B cell (primary cell): ENCODE measurements at regions not wholly inside any gene's neighbourhood (a gene's known extent, or its start where the extent isn't known, plus 50 kb on each side); places are given as distances from the start of the nearest gene placed in this dataset.

ENCODE experiments used
- ATAC-seq: fragments of 200-7000 bp; cut with Tn5 transposase; one replicate; pipeline ENCODE4 v1.10.0; 2021; ENCODE audit warnings: low read depth, mild to moderate bottlenecking, moderate number of reproducible peaks, moderate library complexity
- CTCF ChIA-PET: fragments of 350-600 bp; sonication (Branson Sonifier 250); formaldehyde crosslinking; loops from one replicate; lab custom pipeline; 2021; ENCODE audit warnings: antibody characterized with exemption, inconsistent platforms; lab: Charles Lee
- POLR2A ChIA-PET: fragments of 350-600 bp; sonication (Branson Sonifier 250); formaldehyde crosslinking; loops from one replicate; lab custom pipeline; 2021; ENCODE audit warnings: antibody characterized with exemption; lab: Charles Lee
- DNase-seq: peaks from one replicate; pipeline ENCODE4 v3.0.0; 2013
- H2AFZ ChIP-seq: 2 replicates; pipeline ENCODE4 v1.6.1; 2012; ENCODE audit warnings: mild to moderate bottlenecking, low read depth, low read length; ENCODE audit not compliant: insufficient read depth, poor library complexity, severe bottlenecking
- H3K27ac ChIP-seq, 2 donors: 1 replicate in 1 of 2; 2 replicates in 1 of 2; pipeline ENCODE4 v1.5.1; 2012 to 2013; ENCODE audit warnings: low read length in 2 of 2, mild to moderate bottlenecking in 2 of 2, moderate library complexity in 1 of 2
- H3K27me3 ChIP-seq, 4 experiments: fragments of 200-600 bp in 1 of 4; sonication (generic) in 1 of 4; replicated peaks in 1 of 4; 1 replicate in 2 of 4; 2 replicates in 2 of 4; pipeline versions ENCODE4 v1.6.1 to v1.7.0; 2013 to 2016; ENCODE audit warnings: low read length in 3 of 4, mild to moderate bottlenecking in 2 of 4, mixed read lengths in 1 of 4, moderate library complexity in 1 of 4; ENCODE audit not compliant: insufficient read depth in 4 of 4, control insufficient read depth in 3 of 4; ENCODE audit errors: control extremely low read depth in 1 of 4
- H3K36me3 ChIP-seq, 2 experiments: replicated peaks in 1 of 2; 1 replicate in 1 of 2; 2 replicates in 1 of 2; pipeline versions ENCODE4 v1.6.1 to v1.7.1; 2013; ENCODE audit warnings: low read length in 1 of 2; ENCODE audit not compliant: insufficient read depth in 2 of 2, control insufficient read depth in 1 of 2; ENCODE audit errors: control extremely low read depth in 1 of 2, extremely low read depth in 1 of 2
- H3K4me1 ChIP-seq, 2 donors: fragments of 200-600 bp in 1 of 2; sonication (generic) in 1 of 2; 1 replicate in 1 of 2; 2 replicates in 1 of 2; pipeline versions ENCODE4 v1.5.1 to v1.6.1; 2013 to 2017; ENCODE audit warnings: low read length in 2 of 2; ENCODE audit not compliant: control insufficient read depth in 2 of 2, insufficient read depth in 2 of 2
- H3K4me2 ChIP-seq: replicated peaks from 2 replicates; pipeline ENCODE3; 2012; ENCODE audit warnings: mild to moderate bottlenecking, low read depth, low read length; ENCODE audit not compliant: poor library complexity, severe bottlenecking
- H3K4me3 ChIP-seq, 5 experiments: fragments of 200-600 bp in 1 of 5; sonication (generic) in 1 of 5; 1 replicate in 3 of 5; 2 replicates in 2 of 5; pipeline versions ENCODE4 v1.5.1 to v1.7.0; 2011 to 2016; ENCODE audit warnings: low read length in 4 of 5, mild to moderate bottlenecking in 4 of 5, low read depth in 2 of 5, control low read depth in 1 of 5, moderate library complexity in 1 of 5; ENCODE audit not compliant: insufficient read depth in 1 of 5; ENCODE audit errors: control extremely low read depth in 1 of 5, extremely low read depth in 1 of 5
- H3K79me2 ChIP-seq: fragments of 200-600 bp; sonication (generic); one replicate; pipeline ENCODE4 v1.6.0; 2016; ENCODE audit warnings: low read length; ENCODE audit not compliant: control insufficient read depth, insufficient read depth
- H3K9ac ChIP-seq: fragments of 200-600 bp; sonication (generic); 2 replicates; pipeline ENCODE4 v1.6.1; 2017; ENCODE audit warnings: mild to moderate bottlenecking, low read length, moderate library complexity
- H3K9me3 ChIP-seq, 3 donors: one replicate each; pipeline versions ENCODE4 v1.6.1 to v1.7.1; 2013; ENCODE audit warnings: low read length in 2 of 3; ENCODE audit not compliant: control insufficient read depth in 2 of 3, insufficient read depth in 1 of 3; ENCODE audit errors: control extremely low read depth in 1 of 3
- H4K20me1 ChIP-seq: 2 replicates; pipeline ENCODE4 v1.6.0; 2012; ENCODE audit warnings: mild to moderate bottlenecking, low read length; ENCODE audit not compliant: insufficient read depth, control insufficient read depth, poor library complexity, severe bottlenecking
- H3K27ac Mint-ChIP-seq: one replicate; pipeline ENCODE4 v1.8.0; 2021; ENCODE audit warnings: mixed read lengths
- H3K27me3 Mint-ChIP-seq: one replicate; pipeline ENCODE4 v1.8.0; 2021; ENCODE audit warnings: mixed read lengths
- H3K4me1 Mint-ChIP-seq: one replicate; pipeline ENCODE4 v1.8.0; 2021; ENCODE audit warnings: mixed read lengths
- H3K4me3 Mint-ChIP-seq: one replicate; pipeline ENCODE4 v1.8.0; 2021; ENCODE audit warnings: mixed read lengths
- H3K9me3 Mint-ChIP-seq: one replicate; pipeline ENCODE4 v1.8.0; 2022; ENCODE audit warnings: mixed read lengths; ENCODE audit not compliant: insufficient read depth
- EZH2 ChIP-seq: IDR thresholded peaks from 2 replicates; pipeline ENCODE4 v1.6.1; 2012; ENCODE audit warnings: borderline replicate concordance, low read depth, mild to moderate bottlenecking, moderate library complexity, low read length; ENCODE audit not compliant: insufficient read depth, poor library complexity, severe bottlenecking
- WGBS: methylation state at CpG from one replicate; pipeline ENCODE4 v1.1.5; 2013; ENCODE audit warnings: missing lambda C conversion rate; ENCODE audit not compliant: insufficient coverage; 5-methylcytosine and 5-hydroxymethylcytosine counted together
- intact Hi-C: fragments of 100-400 bp; cut with micrococcal nuclease; formaldehyde crosslinking; loops from one replicate; pipeline ENCODE4 v1.10.0; 2022
- TF ChIP-seq, protein P1 (sequence below): fragments of 200-600 bp; IDR thresholded peaks from one replicate; pipeline ENCODE4 v1.8.0; 2022; ENCODE audit warnings: antibody characterized with exemption, mild to moderate bottlenecking

- H3K4me3 ChIP-seq = no peak overlapping the region
- no CpG with 5 or more reads among the region's 1 CpG for WGBS
- TF ChIP-seq EZH2 = no peak
- TF ChIP-seq, protein P1, sequence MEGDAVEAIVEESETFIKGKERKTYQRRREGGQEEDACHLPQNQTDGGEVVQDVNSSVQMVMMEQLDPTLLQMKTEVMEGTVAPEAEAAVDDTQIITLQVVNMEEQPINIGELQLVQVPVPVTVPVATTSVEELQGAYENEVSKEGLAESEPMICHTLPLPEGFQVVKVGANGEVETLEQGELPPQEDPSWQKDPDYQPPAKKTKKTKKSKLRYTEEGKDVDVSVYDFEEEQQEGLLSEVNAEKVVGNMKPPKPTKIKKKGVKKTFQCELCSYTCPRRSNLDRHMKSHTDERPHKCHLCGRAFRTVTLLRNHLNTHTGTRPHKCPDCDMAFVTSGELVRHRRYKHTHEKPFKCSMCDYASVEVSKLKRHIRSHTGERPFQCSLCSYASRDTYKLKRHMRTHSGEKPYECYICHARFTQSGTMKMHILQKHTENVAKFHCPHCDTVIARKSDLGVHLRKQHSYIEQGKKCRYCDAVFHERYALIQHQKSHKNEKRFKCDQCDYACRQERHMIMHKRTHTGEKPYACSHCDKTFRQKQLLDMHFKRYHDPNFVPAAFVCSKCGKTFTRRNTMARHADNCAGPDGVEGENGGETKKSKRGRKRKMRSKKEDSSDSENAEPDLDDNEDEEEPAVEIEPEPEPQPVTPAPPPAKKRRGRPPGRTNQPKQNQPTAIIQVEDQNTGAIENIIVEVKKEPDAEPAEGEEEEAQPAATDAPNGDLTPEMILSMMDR = no peak
- H3K27ac ChIP-seq = no peak overlapping the region
- no peaks in the 10 kb centered on the region for H3K27me3 Mint-ChIP-seq
- no peaks in the 10 kb centered on the region for H3K27me3 ChIP-seq
- no peaks in the 10 kb centered on the region for H4K20me1 ChIP-seq
- intact Hi-C loops = no loop called here
- CTCF ChIA-PET = no interaction called here
- peaks cover 0 to 9% (median 7%) of the 10 kb centered on the region in 3 donors for H3K9me3 ChIP-seq
- H3K4me3 Mint-ChIP-seq = no peak overlapping the region
- no peaks in the 10 kb centered on the region for H3K79me2 ChIP-seq
- POLR2A ChIA-PET = no interaction called here
- no peak overlapping the region for H2AFZ ChIP-seq
- ATAC-seq = no peak
- H3K4me1 ChIP-seq = no peaks in the 10 kb centered on the region
- H3K36me3 ChIP-seq = no peaks in the 10 kb centered on the region
- H3K9me3 Mint-ChIP-seq = no peaks in the 10 kb centered on the region
- H3K4me2 ChIP-seq = no peak overlapping the region
- no peak for DNase-seq
- no peak overlapping the region for H3K9ac ChIP-seq
- no peaks in the 10 kb centered on the region for H3K4me1 Mint-ChIP-seq
- no peak overlapping the region for H3K27ac Mint-ChIP-seq
Observed at GRCh38 chr6:95417856-95418255, 159.5 kb upstream of the MANEA start.

- no peak for TF ChIP-seq EZH2
- TF ChIP-seq, protein P1 = no peak
- H3K36me3 ChIP-seq = no peaks in the 10 kb centered on the region
- H3K9ac ChIP-seq = no peak overlapping the region
- ChIA-PET CTCF (no interaction called here), POLR2A (no interaction called here)
- H3K9me3 ChIP-seq = peaks cover 0 to 9% (median 7%) of the 10 kb centered on the region in 3 donors
- intact Hi-C loops = no loop called here
- H3K4me3 Mint-ChIP-seq = no peak overlapping the region
- H3K4me3 ChIP-seq = no peak overlapping the region
- DNase-seq (no peak), ATAC-seq (no peak)
- no peak overlapping the region for H3K27ac Mint-ChIP-seq
- H3K27me3 ChIP-seq = no peaks in the 10 kb centered on the region
- H4K20me1 ChIP-seq = no peaks in the 10 kb centered on the region
- no peak overlapping the region for H3K27ac ChIP-seq
- no peaks in the 10 kb centered on the region for H3K79me2 ChIP-seq
- H3K27me3 Mint-ChIP-seq = no peaks in the 10 kb centered on the region
- H3K4me2 ChIP-seq = no peak overlapping the region
- H3K9me3 Mint-ChIP-seq = no peaks in the 10 kb centered on the region
- H2AFZ ChIP-seq = no peak overlapping the region
- no peaks in the 10 kb centered on the region for H3K4me1 ChIP-seq
- H3K4me1 Mint-ChIP-seq = no peaks in the 10 kb centered on the region
Observed at GRCh38 chr6:95420792-95421191, 156.5 kb upstream of the MANEA start.
